ENCODE measurements at regions not wholly inside any gene's neighbourhood (a gene's known extent, or its start where the extent isn't known, plus 50 kb on each side); places are given as distances from the start of the nearest gene placed in this dataset.

GRCh38 chr12:114918535-114919233, 234.7 kb upstream of the TBX3 start:
- no peak for TF ChIP-seq TEAD4 (IDR thresholded peaks at IDR 0.05)
- no peak for TF ChIP-seq NFIC (IDR thresholded peaks at IDR 0.05)
- no peak for TF ChIP-seq MAX (IDR thresholded peaks at IDR 0.05)
- no peak for TF ChIP-seq EGR1 (IDR thresholded peaks at IDR 0.05)
- no peak for TF ChIP-seq YY1 (IDR thresholded peaks at IDR 0.05; ENCODE audit: low read depth)
- no peak for TF ChIP-seq EP300 (IDR thresholded peaks at IDR 0.05; ENCODE audit: borderline replicate concordance)
- no peak for TF ChIP-seq ZBTB7A (IDR thresholded peaks at IDR 0.05; ENCODE audit: low read depth)
- TF ChIP-seq USF1 (IDR thresholded peaks at IDR 0.05): no peak
- TF ChIP-seq FOXM1 (IDR thresholded peaks at IDR 0.05; ENCODE audit: borderline replicate concordance, low read depth): no peak
- TF ChIP-seq REST (IDR thresholded peaks at IDR 0.05; ENCODE audit: low read depth): no peak
- no peak for TF ChIP-seq TAF1 (IDR thresholded peaks at IDR 0.05; ENCODE audit: low read depth)
- no peak for TF ChIP-seq CREB1 (IDR thresholded peaks at IDR 0.05; ENCODE audit: low read depth)
- no peak for TF ChIP-seq TCF12 (IDR thresholded peaks at IDR 0.05; ENCODE audit: low read depth)
- TF ChIP-seq CEBPB (IDR thresholded peaks at IDR 0.05): no peak
- TF ChIP-seq RAD21 (IDR thresholded peaks at IDR 0.05; ENCODE audit: low read depth): no peak

GRCh38 chr12:114917953-114918352, 234.0 kb upstream of the TBX3 start:
- TF ChIP-seq MAX (IDR thresholded peaks at IDR 0.05) (no peak), CREB1 (IDR thresholded peaks at IDR 0.05; ENCODE audit: low read depth) (no peak), TCF12 (IDR thresholded peaks at IDR 0.05; ENCODE audit: low read depth) (no peak), REST (IDR thresholded peaks at IDR 0.05; ENCODE audit: low read depth) (no peak), EP300 (IDR thresholded peaks at IDR 0.05; ENCODE audit: borderline replicate concordance) (no peak), TEAD4 (IDR thresholded peaks at IDR 0.05) (no peak), USF1 (IDR thresholded peaks at IDR 0.05) (no peak), NFIC (IDR thresholded peaks at IDR 0.05) (no peak)

- TF ChIP-seq REST (IDR thresholded peaks at IDR 0.05; ENCODE audit: low read depth): no peak
- TF ChIP-seq NFIC (IDR thresholded peaks at IDR 0.05): no peak
- TF ChIP-seq TEAD4 (IDR thresholded peaks at IDR 0.05): no peak
- TF ChIP-seq CEBPB (IDR thresholded peaks at IDR 0.05): no peak
- no peak for TF ChIP-seq FOXM1 (IDR thresholded peaks at IDR 0.05; ENCODE audit: borderline replicate concordance, low read depth)
- TF ChIP-seq EP300 (IDR thresholded peaks at IDR 0.05; ENCODE audit: borderline replicate concordance): no peak
- TF ChIP-seq YY1 (IDR thresholded peaks at IDR 0.05; ENCODE audit: low read depth): no peak
- TF ChIP-seq CREB1 (IDR thresholded peaks at IDR 0.05; ENCODE audit: low read depth): no peak
- TF ChIP-seq EGR1 (IDR thresholded peaks at IDR 0.05): no peak
- TF ChIP-seq ZBTB7A (IDR thresholded peaks at IDR 0.05; ENCODE audit: low read depth): no peak
- no peak for TF ChIP-seq TAF1 (IDR thresholded peaks at IDR 0.05; ENCODE audit: low read depth)
- TF ChIP-seq RAD21 (IDR thresholded peaks at IDR 0.05; ENCODE audit: low read depth): no peak
- TF ChIP-seq TCF12 (IDR thresholded peaks at IDR 0.05; ENCODE audit: low read depth): no peak
- no peak for TF ChIP-seq USF1 (IDR thresholded peaks at IDR 0.05)
- no peak for TF ChIP-seq MAX (IDR thresholded peaks at IDR 0.05)
Measured at GRCh38 chr12:114917307-114917706, 233.3 kb upstream of the TBX3 start.
